ENCODE measurements at regions not wholly inside any gene's neighbourhood (a gene's known extent, or its start where the extent isn't known, plus 50 kb on each side); places are given as distances from the start of the nearest gene placed in this dataset.
A peak's percentile ranks its signal among the peaks of the same experiment; 100 is the strongest.
"Not testable (repeated sequence)": the region's sequence is repeated elsewhere in the genome, so short reads cannot be mapped to it uniquely, and the experiment has no call there.

- not testable (repeated sequence) for H3K27ac ChIP-seq, H3K4me1 ChIP-seq, H3K27me3 ChIP-seq, H3K4me3 ChIP-seq, H3K36me3 ChIP-seq, H3K9me3 ChIP-seq, DNase-seq
Measured at GRCh38 chr3:195999176-195999575, 82.7 kb downstream of the TFRC start.

GRCh38 chr3:195996314-195996713 lies 85.6 kb downstream of the TFRC start:
- DNase-seq, H3K27ac ChIP-seq, H3K4me3 ChIP-seq, H3K9me3 ChIP-seq, H3K36me3 ChIP-seq, H3K27me3 ChIP-seq, H3K4me1 ChIP-seq: not testable (repeated sequence)

- not testable (repeated sequence) for H3K36me3 ChIP-seq, H3K27me3 ChIP-seq, H3K9me3 ChIP-seq, H3K27ac ChIP-seq, H3K4me1 ChIP-seq, H3K4me3 ChIP-seq
- peak; percentile 34 to 59 (median 58) for DNase-seq
- peak in 3 of 6 experiments; percentile 42 to 53 (median 45) for TF ChIP-seq CTCF (IDR thresholded peaks at IDR 0.05)
Measured at GRCh38 chr3:195994343-195994742, 86.0 kb upstream of the TNK2 start.

- H3K9me3 ChIP-seq, H3K4me1 ChIP-seq, H3K4me3 ChIP-seq, H3K27me3 ChIP-seq, H3K27ac ChIP-seq, DNase-seq, H3K36me3 ChIP-seq: not testable (repeated sequence)
Measured at GRCh38 chr3:195993671-195994070, 85.3 kb upstream of the TNK2 start.

- H3K27ac ChIP-seq, H3K27me3 ChIP-seq, H3K36me3 ChIP-seq, H3K9me3 ChIP-seq, H3K4me3 ChIP-seq, H3K4me1 ChIP-seq: not testable (repeated sequence)
- DNase-seq, result peak in 1 of 3 donors; percentile 20
Measured at GRCh38 chr3:195992956-195993595, 84.7 kb upstream of the TNK2 start.

- H3K4me1 ChIP-seq, DNase-seq, H3K27ac ChIP-seq, H3K27me3 ChIP-seq, H3K4me3 ChIP-seq, H3K9me3 ChIP-seq, H3K36me3 ChIP-seq: not testable (repeated sequence)
Measured at GRCh38 chr3:195991986-195992385, 83.6 kb upstream of the TNK2 start.

GRCh38 chr3:195991243-195991642 lies 82.9 kb upstream of the TNK2 start:
- H3K27me3 ChIP-seq, DNase-seq, H3K4me3 ChIP-seq, H3K9me3 ChIP-seq, H3K4me1 ChIP-seq, H3K36me3 ChIP-seq, H3K27ac ChIP-seq: not testable (repeated sequence)

- H3K36me3 ChIP-seq, DNase-seq, H3K27me3 ChIP-seq, H3K4me1 ChIP-seq, H3K9me3 ChIP-seq: not testable (repeated sequence)
- peak overlapping the region in 3 of 4 donors; percentile 87 to 95 (median 90) for H3K27ac ChIP-seq
- H3K4me3 ChIP-seq, result peak overlapping the region; percentile 68 to 93 (median 81)
Measured at GRCh38 chr3:195990841-195991174, 82.5 kb upstream of the TNK2 start.

GRCh38 chr3:195989921-195990840 lies 81.8 kb upstream of the TNK2 start:
- not testable (repeated sequence) for H3K36me3 ChIP-seq
- TF ChIP-seq POLR2A (IDR thresholded peaks at IDR 0.05), result peak in 1 of 2 donors; percentile 69
- peak in 2 of 6 experiments; percentile 18 to 33 for TF ChIP-seq CTCF (IDR thresholded peaks at IDR 0.05)

GRCh38 chr3:195989197-195989920 lies 81.0 kb upstream of the TNK2 start:
- DNase-seq, result peak in 1 of 3 donors; percentile 74
- H3K9me3 ChIP-seq, H3K4me1 ChIP-seq, H3K36me3 ChIP-seq, H3K27me3 ChIP-seq: not testable (repeated sequence)
- Histone ChIP-seq H3K27ac (peak overlapping the region in 3 of 4 donors; percentile 87 to 95 (median 90)), H3K4me3 (peak overlapping the region; percentile 54 to 93 (median 81))

More at GRCh38 chr3:195989921-195990840, 81.8 kb upstream of the TNK2 start:
- Histone ChIP-seq H3K4me3 (peak overlapping the region; percentile 68 to 93 (median 81)), H3K27ac (peak overlapping the region; percentile 84 to 95 (median 88))
- H3K4me1 ChIP-seq, H3K9me3 ChIP-seq, H3K27me3 ChIP-seq: not testable (repeated sequence)
- peak; percentile 85 to 92 (median 92) for DNase-seq

GRCh38 chr3:195988764-195989163 lies 80.4 kb upstream of the TNK2 start:
- H3K27ac ChIP-seq, H3K9me3 ChIP-seq, H3K4me1 ChIP-seq, H3K27me3 ChIP-seq: not testable (repeated sequence)
- peaks cover 0 to 14% (median 0%) of the 10 kb centered on the region in 3 donors for H3K36me3 ChIP-seq
- peak overlapping the region in 1 of 4 donors; percentile 29 for H3K4me3 ChIP-seq
- DNase-seq, result peak in 1 of 3 donors; percentile 39

- H3K27me3 ChIP-seq, DNase-seq, H3K27ac ChIP-seq: not testable (repeated sequence)
Measured at GRCh38 chr3:195987001-195987400, 78.7 kb upstream of the TNK2 start.

More at GRCh38 chr3:195987001-195987400, 78.7 kb upstream of the TNK2 start:
- peaks cover 0 to 25% (median 0%) of the 10 kb centered on the region in 3 donors for H3K36me3 ChIP-seq
- not testable (repeated sequence) for H3K9me3 ChIP-seq, H3K4me3 ChIP-seq, H3K4me1 ChIP-seq

Measured in Peyer's patch (tissue), 4 donors.